NCI-H526 treated with DMSO at 0.1 percent for 48 hours (cell line): ENCODE measurements at regions not wholly inside any gene's neighbourhood (a gene's known extent, or its start where the extent isn't known, plus 50 kb on each side); places are given as distances from the start of the nearest gene placed in this dataset.

Experiments used
- DNase-seq: peaks from one replicate; lab custom pipeline; 2025; lab: John Stamatoyannopoulos, UW

DNA sequence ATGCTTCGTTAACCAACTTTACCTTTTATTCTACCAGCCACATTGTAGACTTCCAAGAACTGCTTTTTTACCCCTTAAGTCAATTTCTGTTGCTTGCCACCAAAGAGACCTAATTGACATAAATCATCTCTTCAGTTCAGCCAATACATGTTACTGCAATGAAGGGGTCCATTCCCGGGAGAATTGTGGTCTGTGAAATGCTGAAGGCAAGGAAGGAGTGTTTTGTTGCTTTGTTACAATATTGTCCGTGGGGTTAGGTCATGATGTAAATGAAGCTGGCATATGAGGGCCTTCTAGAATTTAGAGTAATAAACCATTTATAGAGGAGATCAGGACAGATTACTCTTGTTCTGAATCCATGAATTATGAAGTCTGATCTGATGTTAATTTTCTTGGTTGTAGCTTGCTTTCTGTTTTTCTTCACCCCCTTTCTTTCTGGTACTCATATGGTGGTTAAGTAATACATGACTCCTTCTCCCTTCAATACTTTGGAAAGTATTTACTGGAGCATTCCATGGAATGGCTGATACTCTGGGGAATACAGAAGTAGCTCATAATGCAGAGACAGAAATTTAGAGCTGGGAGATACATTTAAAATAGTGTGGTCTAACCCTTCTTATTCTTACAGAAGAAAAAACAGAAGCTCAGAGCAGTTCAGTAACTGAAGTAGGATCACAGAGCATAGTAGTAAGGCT lies 297.0 kb upstream of the CLINT1 start:
- DNase-seq: no peak

GRCh38 chr5:158155067-158155466 lies 296.1 kb upstream of the CLINT1 start:
- DNase-seq: no peak

- no peak for DNase-seq
These were observed 295.5 kb upstream of the CLINT1 start for GRCh38 chr5:158154226-158155005.

DNA sequence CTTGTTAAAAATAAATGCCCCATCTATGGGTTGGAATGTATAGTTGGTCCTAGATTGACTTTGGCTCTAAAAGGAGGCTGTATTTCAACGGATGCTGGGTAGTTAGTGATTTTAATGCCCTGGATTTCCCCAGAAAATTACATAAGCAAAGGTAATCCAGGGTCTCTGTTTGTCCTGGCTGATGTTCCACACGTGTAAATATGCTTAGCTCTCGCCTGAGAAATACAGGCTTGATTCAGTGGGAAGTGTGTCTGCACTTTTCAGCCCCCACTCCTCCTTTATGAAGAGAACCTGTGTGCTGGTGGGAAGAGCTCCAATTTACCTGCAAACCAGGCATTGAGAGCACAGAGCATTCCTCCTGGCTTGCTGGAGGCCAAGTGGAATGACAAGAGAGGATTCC lies 294.6 kb upstream of the CLINT1 start:
- no peak for DNase-seq

DNA sequence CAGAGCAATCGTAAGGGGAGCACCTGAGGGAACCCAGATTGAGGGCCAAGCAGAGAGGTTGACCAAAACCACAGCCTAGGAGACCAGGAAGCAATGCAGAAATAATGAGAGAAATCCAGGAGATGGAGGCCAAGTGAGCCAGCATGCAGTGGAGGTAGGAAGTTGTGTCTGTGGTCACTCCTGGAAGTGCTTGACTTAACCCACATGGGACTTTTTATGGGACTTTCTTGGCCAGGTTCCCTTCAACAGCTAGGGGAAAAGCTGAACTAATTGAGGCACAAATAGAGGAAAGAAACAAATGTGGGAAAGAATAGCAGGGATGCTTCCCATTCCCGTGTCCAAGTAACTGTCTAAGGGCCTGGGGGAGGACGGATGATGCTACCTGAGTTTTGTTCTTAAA lies 293.2 kb upstream of the CLINT1 start:
- DNase-seq: no peak

- no peak for DNase-seq
These were observed 288.3 kb upstream of the CLINT1 start for GRCh38 chr5:158147227-158147626.

GRCh38 chr5:158145827-158146226 lies 286.9 kb upstream of the CLINT1 start:
- DNase-seq: no peak

DNA sequence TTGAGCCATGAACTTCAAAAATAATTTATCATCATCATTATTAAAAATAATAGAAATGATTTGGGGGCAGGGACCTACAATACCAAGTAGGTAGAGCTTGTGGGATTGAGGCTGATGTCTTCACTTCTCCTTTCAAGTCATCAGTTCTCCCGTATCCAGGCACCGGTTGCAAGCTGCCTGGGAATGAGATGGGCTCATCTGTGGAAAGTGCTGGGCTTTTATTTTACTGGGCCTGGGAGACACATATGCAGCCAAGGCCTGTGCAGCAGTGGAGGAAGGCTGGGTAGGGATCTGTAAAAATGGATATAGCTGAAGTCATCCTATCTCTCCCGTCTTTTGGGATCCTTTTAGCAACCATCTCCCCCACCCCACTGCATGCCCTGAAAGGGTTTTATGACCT lies 284.1 kb upstream of the CLINT1 start:
- DNase-seq: no peak

GRCh38 chr5:158142156-158142555 lies 283.2 kb upstream of the CLINT1 start:
- DNase-seq: no peak

DNA sequence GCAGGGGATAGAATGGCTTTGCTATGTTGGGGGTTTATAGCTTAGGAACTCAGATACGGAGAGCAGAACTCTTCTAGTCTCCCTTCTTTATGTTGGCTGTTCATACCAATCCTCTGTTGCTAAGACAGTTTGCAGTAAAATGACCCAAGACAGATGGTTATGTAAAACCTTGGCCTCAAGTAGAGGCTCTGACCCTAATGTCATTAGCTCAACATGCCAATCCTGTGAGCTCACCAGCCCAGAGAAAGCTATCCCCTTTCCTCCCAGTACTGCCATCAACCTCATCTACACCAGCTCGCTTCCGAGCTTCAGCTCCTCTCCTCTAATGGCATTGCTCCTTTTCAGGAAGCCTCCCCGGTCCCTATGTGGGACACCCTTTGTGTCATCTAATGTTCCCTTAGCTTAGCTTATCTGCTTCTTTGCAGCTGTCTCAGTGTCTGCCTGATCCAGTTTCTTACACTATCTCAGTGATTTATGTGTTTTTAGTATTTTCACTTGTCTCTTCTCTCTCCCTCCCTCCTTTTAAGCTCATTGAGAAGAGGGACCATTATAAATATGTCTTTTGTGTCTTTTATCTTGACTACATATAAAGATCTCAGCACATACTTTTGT lies 281.3 kb upstream of the CLINT1 start:
- no peak for DNase-seq

- DNase-seq: no peak
These were observed 280.2 kb upstream of the CLINT1 start for GRCh38 chr5:158139161-158139560.

- DNase-seq: no peak
These were observed 276.8 kb upstream of the CLINT1 start for GRCh38 chr5:158135682-158136179.

GRCh38 chr5:158133369-158133768 lies 274.4 kb upstream of the CLINT1 start:
- DNase-seq: no peak

DNA sequence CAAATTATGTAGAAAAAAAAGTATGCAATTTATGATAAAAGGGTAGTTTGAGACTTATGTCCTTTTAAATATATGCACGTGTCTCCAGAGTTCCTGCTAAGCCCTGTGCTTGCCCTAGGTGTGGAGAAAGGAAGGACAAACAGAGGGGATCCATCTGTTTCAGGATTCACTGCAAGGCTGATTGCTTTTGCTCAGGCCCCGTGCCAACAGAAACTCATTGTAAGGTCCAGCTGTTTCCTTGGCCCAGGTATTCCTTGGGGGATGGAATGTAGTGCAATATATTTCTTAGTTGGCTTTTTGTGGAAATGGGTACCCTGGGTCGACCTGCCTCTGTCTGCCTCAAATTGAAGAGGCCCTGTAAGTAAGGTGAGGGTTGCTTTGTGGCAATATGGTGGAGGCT lies 268.6 kb upstream of the CLINT1 start:
- no peak for DNase-seq

GRCh38 chr5:158126442-158127405 lies 267.8 kb upstream of the CLINT1 start:
- DNase-seq: no peak

GRCh38 chr5:158124606-158125316 lies 265.8 kb upstream of the CLINT1 start:
- DNase-seq: no peak

DNA sequence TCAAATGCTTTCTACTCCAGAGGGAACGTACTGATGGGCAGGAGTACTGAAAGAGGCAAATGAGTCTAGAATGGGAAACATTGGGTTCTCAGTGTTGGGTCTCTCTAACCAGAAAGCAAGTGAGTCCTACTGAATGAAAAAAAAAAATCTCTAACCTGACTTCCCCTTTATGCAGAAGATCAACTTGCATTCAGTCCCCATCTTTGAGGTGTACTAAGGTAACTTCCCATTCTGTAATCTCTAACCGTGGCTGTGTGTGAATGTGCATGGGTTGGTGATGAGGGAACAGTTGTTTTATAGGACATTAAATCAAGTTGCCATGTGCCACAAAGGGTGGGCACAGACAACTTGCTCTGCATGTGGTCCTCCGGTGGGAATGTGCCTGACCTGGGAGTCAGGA lies 264.6 kb upstream of the CLINT1 start:
- DNase-seq: peak; percentile 1

DNA sequence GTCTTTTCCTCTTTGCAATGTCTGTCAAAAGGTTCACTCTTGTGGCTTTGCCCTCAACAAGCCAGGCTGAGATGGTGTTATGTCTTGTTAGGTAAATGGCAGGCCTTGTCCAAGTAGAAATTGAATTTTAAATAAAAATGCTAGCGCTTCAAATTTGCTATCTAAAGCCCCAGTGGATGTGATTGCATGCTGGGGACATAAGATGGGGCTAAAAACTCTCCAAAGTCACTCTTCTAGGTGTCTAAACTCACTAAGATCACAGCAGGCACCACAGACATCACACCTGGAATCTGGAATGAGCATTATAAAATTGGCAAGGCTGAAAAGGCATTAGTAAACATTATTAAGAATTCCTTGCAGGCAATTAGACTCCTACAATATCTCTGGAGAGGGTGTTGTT lies 262.7 kb upstream of the CLINT1 start:
- no peak for DNase-seq

GRCh38 chr5:158120760-158121159 lies 261.8 kb upstream of the CLINT1 start:
- no peak for DNase-seq

DNA sequence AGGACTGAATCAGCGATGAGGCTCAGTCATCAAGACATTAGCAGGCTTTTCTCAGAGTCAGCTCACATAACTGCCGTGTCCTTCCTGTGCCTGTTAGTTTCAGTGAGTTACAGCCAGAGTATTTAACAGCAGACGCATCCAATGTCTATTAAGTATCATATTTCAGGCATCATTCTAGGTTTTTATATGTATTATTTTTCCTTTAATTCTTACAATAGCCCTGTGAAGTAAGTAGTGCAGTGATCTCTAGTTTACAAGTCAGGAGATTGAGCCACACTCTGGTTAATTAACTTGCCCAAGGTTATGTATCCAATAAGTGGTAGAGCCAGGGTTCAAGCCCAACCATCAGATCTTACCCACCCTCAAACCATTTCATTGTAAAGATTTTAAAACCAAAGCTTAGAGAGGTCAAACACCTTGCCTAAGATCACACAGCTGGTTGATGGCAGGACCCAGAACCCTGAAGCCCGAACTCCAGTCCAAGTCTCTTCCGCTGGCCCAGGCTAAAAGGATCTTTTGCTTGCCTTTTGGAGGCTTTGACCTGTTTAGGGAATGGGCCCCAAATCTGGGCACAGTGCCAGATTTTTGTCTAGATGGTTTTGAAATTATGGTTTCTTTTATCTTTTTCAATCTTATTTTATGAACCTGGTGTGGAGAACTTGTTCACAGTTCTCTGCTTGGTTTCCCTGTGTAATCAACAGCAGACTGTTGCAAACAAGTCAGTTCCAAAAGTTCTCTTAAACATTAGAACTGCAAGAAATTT lies 261.2 kb upstream of the CLINT1 start:
- no peak for DNase-seq
